ENCODE measurements at regions not wholly inside any gene's neighbourhood (a gene's known extent, or its start where the extent isn't known, plus 50 kb on each side); places are given as distances from the start of the nearest gene placed in this dataset.

DNA sequence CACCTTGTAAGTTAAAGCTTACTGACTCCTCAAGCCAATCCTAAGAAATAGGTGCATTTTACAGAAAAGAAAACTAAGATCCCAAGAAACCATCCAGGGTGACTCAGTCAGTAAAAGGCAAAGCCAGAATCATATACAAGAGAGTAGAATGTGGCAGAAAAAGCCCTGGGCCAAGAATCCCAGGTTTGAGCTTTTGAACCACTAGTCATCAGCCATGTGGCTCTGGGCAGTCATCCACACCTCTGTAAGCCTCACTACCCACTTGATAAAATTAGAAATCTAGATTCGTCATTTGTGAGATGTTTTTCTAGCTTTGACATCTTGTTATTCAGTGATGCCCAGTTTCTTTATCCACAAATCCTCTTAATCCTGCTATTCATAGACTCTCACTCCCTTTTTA lies 122.2 kb upstream of the PDE5A start:
- DNase-seq (ENCODE audit: low spot score) = no peak
- TF ChIP-seq, protein P1, sequence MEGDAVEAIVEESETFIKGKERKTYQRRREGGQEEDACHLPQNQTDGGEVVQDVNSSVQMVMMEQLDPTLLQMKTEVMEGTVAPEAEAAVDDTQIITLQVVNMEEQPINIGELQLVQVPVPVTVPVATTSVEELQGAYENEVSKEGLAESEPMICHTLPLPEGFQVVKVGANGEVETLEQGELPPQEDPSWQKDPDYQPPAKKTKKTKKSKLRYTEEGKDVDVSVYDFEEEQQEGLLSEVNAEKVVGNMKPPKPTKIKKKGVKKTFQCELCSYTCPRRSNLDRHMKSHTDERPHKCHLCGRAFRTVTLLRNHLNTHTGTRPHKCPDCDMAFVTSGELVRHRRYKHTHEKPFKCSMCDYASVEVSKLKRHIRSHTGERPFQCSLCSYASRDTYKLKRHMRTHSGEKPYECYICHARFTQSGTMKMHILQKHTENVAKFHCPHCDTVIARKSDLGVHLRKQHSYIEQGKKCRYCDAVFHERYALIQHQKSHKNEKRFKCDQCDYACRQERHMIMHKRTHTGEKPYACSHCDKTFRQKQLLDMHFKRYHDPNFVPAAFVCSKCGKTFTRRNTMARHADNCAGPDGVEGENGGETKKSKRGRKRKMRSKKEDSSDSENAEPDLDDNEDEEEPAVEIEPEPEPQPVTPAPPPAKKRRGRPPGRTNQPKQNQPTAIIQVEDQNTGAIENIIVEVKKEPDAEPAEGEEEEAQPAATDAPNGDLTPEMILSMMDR (IDR thresholded peaks at IDR 0.05; ENCODE audit: borderline replicate concordance, control extremely low read depth, extremely low read depth, insufficient read depth, missing control alignments) = no peak
- in situ Hi-C loops (cut with MboI; ENCODE audit: low sequenced_read_pairs, unreplicated experiment) = no loop called here

DNA sequence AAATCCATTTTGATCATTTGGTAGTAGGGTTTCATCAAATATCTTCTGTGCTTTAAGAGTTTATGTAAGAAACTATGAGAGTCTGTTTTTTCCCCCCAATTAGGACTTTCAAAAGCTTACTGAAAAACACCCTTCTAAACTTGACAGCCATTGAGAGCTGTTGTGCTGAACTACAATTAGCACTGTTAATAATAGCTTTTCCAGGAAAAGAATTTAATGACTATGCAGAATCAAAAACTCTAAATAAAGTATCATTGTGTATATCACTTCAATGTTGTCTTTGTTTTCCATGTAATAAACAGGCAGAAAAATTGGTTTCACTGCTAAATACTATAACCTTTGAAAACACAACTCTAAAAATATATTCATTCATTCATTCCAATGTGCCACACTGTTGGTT lies 121.4 kb upstream of the PDE5A start:
- no peak for DNase-seq (ENCODE audit: low spot score)
- TF ChIP-seq, protein P1 (IDR thresholded peaks at IDR 0.05; ENCODE audit: borderline replicate concordance, control extremely low read depth, extremely low read depth, insufficient read depth, missing control alignments) = no peak
- in situ Hi-C loops (cut with MboI; ENCODE audit: low sequenced_read_pairs, unreplicated experiment) = no loop called here

DNA sequence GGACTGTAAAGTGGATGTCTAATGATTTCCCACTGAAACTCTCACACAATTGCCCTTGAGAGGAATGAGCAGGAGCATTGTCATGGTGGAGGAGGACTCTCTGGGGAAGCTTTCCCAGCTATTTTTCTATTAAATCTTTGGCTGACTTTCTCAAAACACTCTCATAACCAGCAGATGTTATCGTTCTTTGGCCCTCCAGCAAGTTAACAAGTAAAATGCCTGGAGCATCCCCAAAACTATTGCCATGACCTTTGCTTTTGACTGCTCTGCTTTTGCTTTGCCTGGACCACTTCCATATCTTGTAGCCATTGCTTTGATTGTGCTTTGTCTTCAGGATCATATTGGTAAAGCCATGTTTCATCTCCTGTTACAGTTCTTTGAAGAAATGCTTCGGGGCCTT lies 120.2 kb upstream of the PDE5A start:
- in situ Hi-C loops (cut with MboI; ENCODE audit: low sequenced_read_pairs, unreplicated experiment) = no loop called here
- TF ChIP-seq, protein P1 (IDR thresholded peaks at IDR 0.05; ENCODE audit: borderline replicate concordance, control extremely low read depth, extremely low read depth, insufficient read depth, missing control alignments) = no peak
- no peak for DNase-seq (ENCODE audit: low spot score)

DNA sequence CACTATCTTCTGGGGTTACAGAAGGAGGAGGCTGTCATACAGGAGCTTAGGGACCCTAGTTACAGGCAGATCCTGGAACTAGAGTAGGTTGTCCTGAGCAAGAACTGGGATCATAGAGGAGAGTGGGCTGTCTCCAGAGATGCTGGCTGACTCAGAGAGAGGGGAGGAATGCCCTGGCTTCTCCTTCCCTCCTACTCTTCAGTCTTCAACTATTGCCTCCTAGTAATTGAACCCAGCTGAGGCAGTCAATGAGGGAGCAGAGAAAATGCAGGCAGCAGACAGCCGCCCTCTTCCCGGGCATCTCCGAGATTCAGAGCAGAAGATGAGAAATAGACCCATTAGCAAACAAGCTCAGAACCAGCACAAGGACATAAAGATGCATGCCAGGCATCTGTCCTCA lies 118.3 kb upstream of the PDE5A start:
- in situ Hi-C loops (cut with MboI; ENCODE audit: low sequenced_read_pairs, unreplicated experiment) = no loop called here
- no peak for DNase-seq (ENCODE audit: low spot score)
- TF ChIP-seq, protein P1 (IDR thresholded peaks at IDR 0.05; ENCODE audit: borderline replicate concordance, control extremely low read depth, extremely low read depth, insufficient read depth, missing control alignments) = no peak

DNA sequence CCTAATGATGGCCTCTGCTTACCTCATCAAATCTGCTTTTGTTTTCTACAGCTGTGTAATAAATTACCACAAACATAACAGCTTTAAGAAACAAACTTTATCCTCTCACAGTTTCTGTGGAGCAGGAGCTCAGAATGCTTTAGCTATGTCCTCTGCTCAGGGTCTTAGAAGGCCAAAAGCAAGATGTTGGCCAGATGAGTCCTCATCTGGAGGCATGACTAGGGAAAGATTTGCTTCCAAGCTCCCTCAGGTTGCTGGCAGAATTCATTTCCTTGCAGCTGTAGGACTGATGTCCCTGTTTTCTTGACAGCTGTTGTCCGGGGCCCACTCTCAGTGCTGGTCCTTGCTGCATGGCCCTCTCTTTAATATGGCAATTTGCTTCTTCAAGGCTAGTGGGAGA lies 116.7 kb upstream of the PDE5A start:
- in situ Hi-C loops (cut with MboI; ENCODE audit: low sequenced_read_pairs, unreplicated experiment) = no loop called here
- no peak for DNase-seq (ENCODE audit: low spot score)
- TF ChIP-seq, protein P1 (IDR thresholded peaks at IDR 0.05; ENCODE audit: borderline replicate concordance, control extremely low read depth, extremely low read depth, insufficient read depth, missing control alignments) = no peak

DNA sequence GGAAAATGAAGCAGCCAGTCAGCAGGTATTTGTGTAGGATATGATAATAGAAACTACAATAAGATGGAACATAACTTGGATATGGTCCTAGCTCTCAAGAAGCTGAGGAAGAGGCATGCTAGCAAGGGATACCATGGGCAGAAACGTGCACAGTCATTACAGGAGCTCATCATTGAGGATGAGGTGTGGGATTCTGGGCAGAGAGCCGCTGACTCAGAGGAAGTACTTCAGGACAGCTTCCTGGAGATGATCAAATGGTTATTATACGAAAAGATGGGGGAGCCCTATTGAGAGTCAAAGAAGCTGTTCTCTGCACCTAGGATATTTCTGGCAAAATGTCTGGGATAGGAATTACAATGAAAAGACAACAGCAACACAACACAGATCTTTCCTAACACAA lies 116.0 kb upstream of the PDE5A start:
- DNase-seq (ENCODE audit: low spot score) = no peak
- in situ Hi-C loops (cut with MboI; ENCODE audit: low sequenced_read_pairs, unreplicated experiment) = no loop called here
- TF ChIP-seq, protein P1 (IDR thresholded peaks at IDR 0.05; ENCODE audit: borderline replicate concordance, control extremely low read depth, extremely low read depth, insufficient read depth, missing control alignments) = no peak

DNA sequence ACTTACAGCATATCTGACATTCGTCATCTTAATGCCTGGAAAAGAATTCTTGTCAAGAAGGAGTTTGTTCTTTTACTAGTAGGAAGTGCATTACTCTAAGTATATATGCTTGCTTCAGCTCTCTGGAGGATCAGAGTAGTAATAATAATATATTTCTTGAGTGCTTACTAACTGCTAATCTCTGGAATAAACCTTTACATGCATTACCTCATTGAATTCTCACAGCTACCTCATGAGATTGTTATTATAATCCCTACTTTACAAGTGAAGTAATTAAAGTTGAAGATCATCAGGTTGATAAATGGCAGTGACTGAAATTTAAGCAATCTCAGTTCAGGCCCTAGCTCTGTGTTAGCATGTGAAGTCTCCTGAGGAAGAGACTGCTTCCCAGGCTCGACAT lies 115.0 kb upstream of the PDE5A start:
- in situ Hi-C loops (cut with MboI; ENCODE audit: low sequenced_read_pairs, unreplicated experiment) = no loop called here
- no peak for DNase-seq (ENCODE audit: low spot score)
- TF ChIP-seq, protein P1 (IDR thresholded peaks at IDR 0.05; ENCODE audit: borderline replicate concordance, control extremely low read depth, extremely low read depth, insufficient read depth, missing control alignments) = no peak

Data from GM13976 (cell line).